Stimulated activated CD4-positive, alpha-beta T cell treated with anti-CD3 and anti-CD28 coated beads, Interleukin-15, amount 100 ng/mL, for 24 hours (primary cell): ENCODE measurements at regions not wholly inside any gene's neighbourhood (a gene's known extent, or its start where the extent isn't known, plus 50 kb on each side); places are given as distances from the start of the nearest gene placed in this dataset.
"Not testable (repeated sequence)": the region's sequence is repeated elsewhere in the genome, so short reads cannot be mapped to it uniquely, and the experiment has no call there.

Experiments
- DNase-seq: peaks from one replicate; pipeline ENCODE4 v3.0.0-alpha.2; 2020

DNA sequence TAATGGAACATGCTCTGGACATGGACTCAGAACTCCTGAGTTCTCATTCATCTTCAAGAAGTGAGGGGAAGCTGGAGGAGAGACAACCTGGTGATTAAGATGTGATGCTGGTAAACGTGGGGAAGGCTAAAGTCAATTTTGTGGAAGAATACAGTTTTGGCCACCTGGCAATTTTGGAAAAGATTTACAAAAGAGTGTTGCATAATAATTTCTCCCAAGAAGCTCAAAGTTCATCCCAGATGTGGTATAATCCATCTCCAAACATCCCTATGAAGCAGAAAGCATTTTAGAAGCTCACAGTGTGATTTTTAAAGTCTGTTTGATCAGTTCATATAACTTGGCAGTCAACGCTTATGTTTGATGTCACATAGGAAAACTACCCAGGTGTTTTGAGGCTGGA is 208.7 kb downstream of the LMX1A start:
- DNase-seq = no peak

DNA sequence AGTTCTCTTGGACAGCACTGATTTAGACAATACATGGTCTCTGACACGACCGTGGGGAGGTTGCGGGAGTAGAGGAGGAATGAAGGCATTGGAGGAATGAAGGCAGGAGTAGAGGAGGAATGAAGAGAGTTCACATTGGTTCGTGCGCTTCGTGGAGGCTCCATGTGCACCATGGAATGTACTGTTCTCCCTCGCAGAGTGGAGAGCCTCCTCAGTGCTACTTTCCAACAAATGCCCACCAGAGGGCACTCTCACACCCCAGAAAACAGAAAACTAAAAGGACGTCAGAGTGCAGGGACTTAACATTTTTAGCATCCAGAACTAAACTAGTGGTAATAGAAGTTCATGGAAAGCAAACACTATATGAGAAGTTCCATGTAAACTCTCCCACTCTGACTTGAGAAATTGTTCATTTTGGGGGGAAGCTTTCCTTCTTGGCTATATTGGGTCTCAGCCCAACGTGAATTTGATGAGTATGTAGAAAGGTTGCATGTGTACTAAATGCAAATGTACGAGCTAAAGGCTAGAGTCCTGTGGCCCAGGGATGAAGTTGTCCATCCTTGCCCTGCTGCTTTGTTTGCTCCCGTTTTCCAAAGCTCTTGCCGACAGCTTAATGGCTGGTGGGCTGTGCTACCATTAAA is 211.6 kb downstream of the LMX1A start:
- DNase-seq = peak; percentile 46

DNA sequence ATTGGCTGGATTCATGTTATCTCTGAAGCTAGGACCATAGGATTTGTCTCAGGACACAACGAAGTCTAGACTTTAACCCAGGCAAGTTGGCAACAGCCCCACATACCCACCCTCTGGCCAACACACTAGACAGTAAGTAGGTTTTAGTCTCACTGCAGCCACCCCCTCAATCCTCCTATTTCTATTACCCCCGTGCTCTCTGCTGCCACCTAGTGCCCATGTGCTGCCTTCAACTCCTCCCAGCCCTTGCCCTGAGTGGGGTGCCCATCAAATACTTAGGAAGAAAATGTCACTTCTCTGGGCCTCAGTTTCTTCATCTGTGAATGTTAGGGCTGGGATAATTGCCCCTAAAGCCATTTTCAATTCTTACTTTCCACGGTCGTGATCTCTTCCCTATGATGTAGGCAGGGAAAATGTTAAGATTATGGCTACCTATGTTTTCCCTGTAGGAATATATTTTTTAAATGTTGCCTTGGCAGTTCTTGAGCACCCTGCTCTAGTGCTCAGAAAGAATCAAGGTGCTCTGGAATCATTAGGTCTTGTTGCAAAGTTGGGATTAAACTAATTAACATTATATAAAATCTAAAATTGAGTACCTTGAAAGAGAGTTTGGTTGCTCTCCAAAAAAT is 213.0 kb downstream of the LMX1A start:
- DNase-seq = peak; percentile 44

DNA sequence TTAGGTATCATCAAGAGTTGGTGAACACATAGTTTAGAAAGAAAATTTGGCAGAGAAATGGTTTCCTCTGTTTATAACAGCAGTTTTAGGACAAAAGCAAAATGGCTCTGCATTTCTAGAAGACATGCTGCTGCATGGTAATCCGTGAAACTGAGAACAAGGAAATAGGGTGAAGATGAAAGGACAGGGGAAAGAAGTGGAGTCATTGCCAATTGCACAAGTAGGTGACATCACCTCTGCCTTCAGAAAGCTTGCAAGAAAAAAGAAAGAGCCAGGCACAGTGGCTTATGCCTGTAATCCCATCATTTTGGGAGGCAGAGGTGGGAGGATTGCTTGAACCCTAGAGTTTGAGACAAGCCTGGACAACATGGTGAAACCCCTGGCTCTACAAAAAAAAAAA is 217.6 kb downstream of the LMX1A start:
- no peak for DNase-seq

DNA sequence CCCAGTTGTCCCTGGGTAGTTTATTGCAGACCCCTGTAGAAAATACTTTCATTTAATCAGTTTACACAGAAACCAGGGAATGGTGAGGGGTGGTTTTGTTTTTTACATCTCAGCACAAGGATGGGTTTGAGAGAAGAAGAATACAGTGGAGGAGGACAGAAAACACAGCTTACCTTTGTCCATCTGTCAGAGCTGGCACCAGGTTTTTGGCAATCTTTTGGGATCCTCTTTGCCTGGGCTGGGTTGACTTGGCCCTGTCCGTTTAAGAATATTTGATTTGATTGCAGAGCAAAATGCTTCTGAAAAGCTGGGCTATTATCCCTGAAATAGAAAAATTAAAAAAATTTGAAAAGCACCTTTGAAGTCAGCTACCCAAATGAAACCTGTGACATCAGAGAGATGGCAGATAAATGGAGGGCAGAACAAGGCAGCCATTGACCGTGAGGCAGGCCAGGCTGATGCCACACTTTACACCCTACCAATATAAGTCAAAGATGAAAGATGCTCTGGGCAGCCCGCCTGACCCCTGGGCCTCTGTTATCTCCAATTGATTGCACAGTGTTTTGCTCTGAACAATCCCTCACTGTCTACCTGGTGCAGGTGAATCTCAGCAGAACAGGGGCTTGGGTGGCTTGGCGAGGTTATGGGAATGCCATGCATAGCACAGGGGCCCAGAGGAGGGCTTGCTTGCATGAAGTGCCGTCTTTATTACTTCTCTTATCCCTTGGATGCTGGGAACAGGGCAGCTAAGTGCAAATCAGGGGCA is 218.8 kb downstream of the LMX1A start:
- no peak for DNase-seq

DNA sequence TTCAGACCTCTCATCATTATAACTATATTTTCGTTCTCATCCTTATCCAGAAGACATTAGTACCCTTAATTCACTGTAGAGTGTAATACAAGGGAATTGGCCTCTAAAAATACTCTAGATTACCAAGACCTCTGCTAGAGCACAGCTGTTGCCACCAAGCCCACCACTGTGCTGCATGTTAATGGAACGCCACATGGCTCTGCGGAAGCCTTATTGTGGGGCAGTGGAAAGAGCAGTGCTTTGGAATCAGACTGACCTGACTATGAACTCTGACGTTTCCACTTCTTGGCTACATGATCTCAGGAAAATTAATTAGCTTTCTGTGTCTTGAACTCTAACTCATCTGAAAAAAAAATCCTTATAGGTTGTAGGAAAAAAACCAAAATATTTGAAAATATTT is 222.1 kb downstream of the LMX1A start:
- DNase-seq = no peak

DNA sequence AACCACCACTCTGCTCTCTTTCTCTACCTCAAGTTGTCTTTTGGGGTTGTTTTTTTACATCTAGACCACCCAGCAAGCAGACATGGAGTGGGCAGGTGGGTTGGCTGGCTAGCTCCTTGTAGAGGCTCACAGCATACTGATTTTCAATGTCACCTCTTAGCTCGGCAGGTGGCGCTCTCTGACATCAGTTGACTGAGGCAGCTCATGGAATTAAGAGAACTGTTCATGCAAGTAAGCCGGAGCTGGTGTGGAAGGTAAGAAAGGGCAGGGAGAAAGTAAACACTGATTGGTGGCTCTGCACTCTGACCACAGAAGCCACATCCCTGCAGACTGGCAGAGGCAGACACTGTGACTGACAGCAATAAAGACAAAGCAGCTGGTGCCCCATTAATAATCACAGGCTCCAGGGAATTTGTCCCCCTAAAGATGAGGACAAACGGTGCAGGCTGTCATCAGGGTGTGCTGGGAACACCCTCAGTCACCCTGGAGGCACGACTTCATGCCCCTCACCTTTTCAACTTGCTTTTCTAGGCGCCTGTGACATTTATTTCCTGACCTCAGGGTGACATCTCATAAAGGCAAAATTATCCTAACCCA is 226.8 kb downstream of the LMX1A start:
- DNase-seq = peak; percentile 51

DNA sequence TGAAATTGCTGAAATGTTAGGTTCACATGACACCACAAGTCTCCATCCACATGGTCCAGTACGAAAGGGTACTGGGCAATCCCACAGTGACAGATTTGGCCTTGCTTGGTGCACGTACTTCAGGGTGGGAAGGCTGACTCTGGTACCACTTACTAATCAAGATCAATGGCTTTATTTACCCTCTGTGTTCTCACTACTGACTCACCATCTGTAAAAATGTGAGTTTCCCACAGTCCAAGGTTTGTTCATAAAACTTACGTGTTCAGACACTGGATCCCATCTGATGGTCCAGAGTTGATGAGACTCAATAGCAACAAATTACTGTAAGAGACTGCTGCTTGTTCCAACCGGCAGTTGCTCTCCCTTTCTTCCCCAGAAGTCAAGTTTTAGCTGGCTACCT is 231.7 kb downstream of the LMX1A start:
- no peak for DNase-seq

DNA sequence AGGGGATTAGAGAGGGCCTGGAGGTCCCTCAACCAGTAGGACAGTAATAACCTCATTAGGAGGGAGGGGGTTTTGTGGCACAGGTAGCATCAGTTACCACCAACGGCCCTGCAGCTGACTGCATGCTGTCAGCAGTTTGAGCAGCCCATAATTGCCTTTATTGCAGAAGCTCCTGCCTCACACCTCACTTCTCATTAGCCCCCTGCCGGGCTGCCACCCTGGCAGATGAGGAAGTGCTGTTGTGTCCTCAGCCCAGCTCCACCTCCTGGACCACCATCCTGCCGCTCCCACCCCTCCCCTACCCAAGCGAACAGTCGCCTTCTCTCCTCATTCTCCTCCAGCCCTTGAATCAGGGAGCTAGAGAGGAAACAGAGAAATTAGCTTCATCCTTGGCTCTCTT is 237.4 kb downstream of the LMX1A start:
- DNase-seq = no peak

DNA sequence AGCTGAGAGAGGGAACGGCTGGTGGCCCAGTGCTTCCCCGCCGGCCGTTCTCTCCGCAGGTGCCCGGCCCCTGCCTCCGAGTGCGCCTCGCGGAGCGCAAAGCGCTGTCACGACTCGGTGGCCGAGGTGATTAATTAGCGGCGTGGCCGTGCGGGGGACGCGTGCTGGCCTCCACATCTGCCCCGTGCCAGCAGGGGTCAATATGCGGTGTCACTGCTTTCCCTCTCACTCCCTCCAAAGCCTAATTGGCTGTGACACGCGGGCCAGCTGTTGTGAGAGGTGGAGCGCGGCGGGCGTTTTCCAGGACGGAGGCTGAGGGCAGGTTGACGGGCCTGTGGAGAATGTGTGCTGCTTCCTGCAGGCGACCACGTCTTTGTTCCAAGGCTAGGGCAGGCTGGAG is 239.0 kb downstream of the LMX1A start:
- DNase-seq = no peak

DNA sequence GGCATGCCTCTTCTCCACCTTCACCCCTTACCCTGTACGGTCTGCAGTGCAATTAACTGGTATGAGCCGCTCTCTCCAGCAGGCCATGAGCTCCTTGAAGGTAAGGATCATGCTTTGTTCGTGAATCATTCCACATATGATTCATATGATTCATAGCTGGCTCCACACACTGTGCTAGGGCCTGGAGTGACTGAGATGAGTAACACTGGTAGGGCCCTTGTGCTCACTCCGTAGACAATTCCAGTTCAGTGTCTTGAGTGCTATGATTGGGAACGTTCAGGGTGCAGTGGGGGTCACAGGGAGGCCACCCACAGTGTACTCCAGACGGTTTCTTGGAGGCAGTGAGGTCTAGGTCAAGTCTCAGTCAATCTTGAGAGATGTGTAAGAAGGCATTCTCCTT is 239.8 kb downstream of the LMX1A start:
- no peak for DNase-seq

DNA sequence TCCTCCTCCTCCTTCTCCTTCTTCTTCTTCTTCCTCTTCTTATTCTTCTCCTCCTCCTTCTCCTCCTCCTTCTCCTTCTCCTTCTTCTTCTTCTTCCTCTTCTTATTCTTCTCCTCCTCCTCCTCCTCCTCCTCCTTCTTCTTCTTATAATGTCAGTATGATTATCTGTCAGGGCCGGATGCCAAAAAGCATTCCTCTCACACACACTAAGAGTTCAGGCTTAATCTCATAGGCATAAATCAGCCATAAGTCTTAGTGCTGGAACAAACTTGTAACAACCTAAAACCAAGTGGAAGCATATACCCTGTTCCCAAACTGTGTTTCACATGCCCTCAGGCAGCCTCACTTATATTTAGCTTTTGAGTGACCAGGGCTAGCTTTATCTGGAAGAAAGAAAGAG is 240.3 kb downstream of the LMX1A start:
- DNase-seq = no peak

DNA sequence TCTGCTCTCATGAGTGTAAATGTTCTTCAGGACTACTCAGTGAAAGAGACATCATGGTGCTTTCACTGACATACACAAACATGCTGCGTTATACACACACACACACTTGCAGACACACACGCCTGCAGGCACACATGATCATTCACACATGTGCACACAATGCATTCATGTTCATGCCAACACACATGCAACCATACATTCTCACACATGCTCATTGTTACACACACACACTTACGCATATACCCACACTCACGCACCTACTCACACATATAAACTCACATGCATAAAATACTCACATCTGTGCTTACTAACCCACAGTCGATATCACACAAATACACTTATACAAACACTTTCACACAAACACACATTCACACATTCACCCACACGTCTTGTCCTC is 241.6 kb downstream of the LMX1A start:
- DNase-seq = no peak

DNA sequence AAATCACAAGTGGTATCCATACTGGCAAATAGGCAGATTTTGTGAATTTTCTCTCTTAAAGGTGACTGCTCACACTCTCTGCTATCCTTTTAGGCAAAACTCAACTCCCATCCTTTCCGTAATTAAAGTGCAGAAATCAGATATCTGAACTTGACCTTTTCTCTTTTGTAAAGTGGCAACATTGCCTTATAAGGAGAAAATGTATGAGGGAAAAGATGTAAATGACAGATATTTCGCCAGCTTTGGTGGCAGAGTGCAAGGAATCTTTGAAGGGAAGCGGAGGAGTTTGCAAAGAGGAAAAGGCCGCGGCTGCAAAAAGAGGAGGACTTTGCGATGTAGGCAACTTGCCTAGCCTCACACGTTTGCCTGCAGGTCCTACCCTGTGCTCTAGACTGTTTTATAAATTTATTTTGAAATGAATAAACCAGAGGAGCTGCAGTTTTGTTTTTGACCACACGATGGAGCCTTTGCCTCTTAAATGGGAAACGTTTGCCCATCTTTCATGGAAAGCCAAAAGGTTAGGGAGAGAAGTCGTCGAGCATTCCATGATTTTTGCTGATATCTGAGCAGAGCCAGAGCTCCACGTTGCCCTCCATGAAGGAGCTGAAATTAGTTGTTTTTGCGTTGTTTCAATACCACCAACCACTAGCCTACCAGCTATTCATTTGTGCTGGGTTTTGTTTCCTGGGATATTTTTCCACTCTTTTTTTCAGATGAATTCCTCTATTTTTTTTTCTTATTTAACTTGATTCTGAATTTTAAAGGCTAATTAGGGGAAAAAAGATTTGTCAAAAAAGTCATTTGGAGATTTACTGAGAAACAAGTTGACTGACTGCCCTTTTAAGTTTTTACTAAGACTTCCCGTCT is 242.3 kb downstream of the LMX1A start:
- DNase-seq = peak; percentile 18

DNA sequence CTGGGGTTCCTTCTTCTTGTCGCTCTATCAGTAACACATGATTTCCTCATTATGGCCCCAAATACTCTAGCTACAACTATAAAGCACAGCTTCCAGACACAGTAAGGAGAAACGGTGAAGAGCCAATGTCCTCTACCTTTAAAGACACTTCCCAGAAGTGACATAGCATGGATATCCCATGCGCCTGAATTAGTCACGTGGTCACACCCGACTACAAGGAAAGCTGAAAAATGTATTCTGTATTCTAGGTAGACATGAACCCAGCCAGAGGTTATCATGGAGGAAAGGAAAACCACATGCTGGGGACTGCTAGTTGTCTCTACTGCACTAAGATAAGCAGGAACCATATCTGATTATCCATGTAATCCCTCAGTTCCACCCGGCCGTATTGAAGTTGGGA is 244.3 kb downstream of the LMX1A start:
- no peak for DNase-seq

DNA sequence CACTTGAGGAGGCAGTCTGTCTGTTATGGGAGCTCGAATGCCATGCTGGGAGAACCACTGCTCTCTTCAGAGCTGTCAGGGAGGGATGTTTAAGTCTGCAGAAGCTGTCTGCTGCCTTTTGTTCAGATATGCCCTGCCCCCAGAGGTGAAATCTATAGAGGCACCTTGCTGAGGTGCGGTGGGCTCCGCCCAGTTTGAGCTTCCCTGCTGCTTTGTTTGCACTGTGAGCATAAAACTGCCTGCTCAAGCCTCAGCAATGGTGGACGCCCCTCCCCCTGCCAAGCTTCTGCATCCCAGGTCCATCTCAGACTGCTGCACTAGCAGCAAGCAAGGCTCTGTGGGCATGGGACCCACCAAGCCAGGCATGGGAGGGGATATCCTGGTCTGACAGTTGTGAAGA is 247.5 kb downstream of the LMX1A start:
- DNase-seq = no peak

DNA sequence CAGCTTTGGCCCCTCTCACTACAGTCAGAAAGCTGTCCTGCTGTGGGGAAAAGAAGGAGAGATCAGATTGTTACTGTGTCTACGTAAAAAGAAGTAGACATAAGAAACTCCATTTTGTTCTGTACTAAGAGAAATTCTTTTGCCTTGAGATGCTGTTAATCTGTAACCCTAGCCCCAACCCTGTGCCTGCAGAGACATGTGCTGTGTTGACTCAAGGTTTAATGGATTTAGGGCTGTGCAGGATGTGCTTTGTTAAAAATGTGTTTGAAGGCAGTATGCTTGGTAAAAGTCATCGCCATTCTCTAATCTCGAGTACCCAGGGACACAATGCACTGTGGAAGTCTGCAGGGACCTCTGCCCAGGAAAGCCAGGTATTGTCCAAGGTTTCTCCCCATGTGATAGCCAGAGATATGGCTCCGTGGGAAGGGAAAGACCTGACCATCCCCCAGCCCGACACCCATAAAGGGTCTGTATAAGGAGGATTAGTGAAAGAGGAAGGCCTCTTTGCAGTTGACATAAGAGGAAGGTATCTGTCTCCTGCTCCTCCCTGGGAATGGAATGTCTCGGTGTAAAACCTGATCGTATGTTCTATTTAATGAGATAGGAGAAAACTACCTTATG is 263.9 kb downstream of the LMX1A start:
- DNase-seq = not testable (repeated sequence)

DNA sequence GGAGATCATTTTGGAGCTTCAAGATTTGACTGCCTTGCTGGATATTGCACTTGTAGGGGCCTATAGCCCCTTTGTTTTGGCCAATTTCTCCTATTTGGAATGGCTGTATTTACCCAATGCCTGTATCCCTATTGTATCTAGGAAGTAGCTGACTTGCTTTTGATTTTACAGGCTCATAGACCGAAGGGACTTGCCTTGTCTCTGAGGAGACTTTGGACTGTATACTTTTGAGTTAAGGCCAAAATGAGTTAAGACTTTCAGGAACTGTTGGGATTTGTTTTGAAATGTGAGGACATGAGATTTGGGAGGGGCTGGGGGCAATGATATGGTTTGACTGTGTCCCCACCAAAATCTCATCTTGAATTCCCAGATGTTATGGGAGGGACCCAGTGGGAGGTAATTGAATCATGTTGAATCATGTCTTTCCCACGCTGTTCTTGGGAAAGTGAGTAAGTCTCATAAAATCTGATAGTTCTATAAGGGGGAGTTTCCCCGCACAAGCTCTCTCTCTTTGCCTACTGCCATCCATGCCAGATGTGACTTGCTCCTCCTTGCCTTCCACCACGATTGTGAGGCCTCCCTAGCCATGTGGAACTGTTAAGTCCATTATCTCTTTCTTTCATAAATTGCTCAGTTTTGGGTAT is 276.1 kb downstream of the LMX1A start:
- no peak for DNase-seq

DNA sequence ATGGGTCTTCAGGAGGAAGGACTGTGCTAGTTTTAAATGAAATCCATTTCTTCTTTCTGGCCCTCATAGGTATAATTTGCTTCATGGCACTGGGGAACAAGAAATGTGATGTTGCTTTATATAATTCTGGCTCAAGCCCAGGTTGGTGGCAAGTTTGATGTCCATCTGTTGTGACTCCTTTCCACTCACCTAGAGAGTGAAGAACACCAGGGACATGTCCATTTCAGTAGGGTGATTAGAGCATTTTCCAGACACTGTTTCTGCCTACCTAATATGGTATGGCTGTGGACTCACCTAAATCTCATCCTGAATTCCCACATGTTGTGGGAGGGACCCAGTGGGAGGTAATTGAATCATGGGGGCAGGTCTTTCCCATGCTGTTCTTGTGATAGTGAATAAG is 278.1 kb downstream of the LMX1A start:
- DNase-seq = no peak

DNA sequence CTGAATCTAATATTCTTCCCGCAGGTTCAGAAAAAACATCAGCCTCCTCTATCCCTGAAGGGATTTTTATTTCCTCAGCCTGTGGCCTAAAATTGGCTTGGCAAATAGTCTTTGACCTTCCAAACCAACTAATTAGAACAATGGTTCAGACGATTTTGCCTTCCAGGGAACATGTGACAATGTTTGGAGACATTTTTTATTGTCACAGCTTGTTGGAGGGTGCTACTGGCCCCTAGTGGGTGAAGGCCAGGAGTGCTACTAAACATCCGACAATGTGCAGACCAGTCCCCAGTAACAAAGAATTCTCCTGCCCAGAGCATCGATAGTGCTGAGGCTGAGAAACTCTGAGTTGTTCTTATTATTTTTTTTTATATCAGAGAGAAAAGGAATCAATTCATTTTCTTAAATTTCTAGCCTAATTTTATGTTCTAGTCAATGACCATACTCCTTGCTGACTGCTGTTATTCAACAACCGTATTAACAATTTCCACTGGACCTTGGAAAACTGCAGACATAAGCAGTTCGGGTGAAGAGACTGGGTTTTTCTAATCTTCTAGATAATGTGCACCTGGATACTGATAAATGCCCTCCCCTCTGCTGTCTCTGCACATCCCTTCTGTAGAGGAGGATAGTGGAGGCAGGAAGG is 280.7 kb downstream of the LMX1A start:
- DNase-seq = no peak
